ENCODE measurements at regions not wholly inside any gene's neighbourhood (a gene's known extent, or its start where the extent isn't known, plus 50 kb on each side); places are given as distances from the start of the nearest gene placed in this dataset.

DNA sequence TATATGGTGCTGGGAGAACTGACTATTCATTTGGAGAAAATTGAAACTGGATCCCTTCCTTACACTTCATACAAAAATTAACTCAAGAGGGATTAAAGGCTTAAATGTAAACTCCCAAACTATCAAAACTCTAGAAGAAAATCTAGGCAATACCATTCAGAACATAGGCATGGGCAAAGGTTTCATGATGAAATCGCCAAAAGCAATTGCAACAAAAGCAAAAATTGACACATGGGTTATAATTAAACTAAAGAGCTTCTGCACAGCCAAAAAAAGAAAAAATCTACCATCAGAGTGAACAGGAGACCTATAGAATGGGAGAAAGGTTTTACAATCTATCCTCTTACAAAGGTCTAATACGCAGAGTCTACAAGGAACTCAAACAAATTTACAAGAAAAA, 851.3 kb upstream of the MAN1A1 start:
- no peaks in the 10 kb centered on the region for H3K79me2 ChIP-seq (replicated peaks; ENCODE audit: insufficient read depth, low read length)
- H3K36me3 ChIP-seq (ENCODE audit: insufficient read depth, low read length) = no peaks in the 10 kb centered on the region
- no peaks in the 10 kb centered on the region for H4K20me1 ChIP-seq (ENCODE audit: insufficient read depth)
- H3K27ac ChIP-seq (ENCODE audit: low read length) = no peak overlapping the region
- H3K9me3 ChIP-seq (ENCODE audit: low read length) = no peaks in the 10 kb centered on the region
- no peak overlapping the region for H2AFZ ChIP-seq (ENCODE audit: low read depth, low read length)
- H3K4me2 ChIP-seq (ENCODE audit: low read length) = no peak overlapping the region
- no peaks in the 10 kb centered on the region for H3K9me2 ChIP-seq (ENCODE audit: insufficient read depth, low read length)
- no peaks in the 10 kb centered on the region for H3F3A ChIP-seq (ENCODE audit: insufficient read depth, low read length, poor library complexity, severe bottlenecking)
- no peak overlapping the region for H3K4me3 ChIP-seq (ENCODE audit: low read length)
- no peaks in the 10 kb centered on the region for H3K27me3 ChIP-seq (ENCODE audit: insufficient read depth, low read depth, low read length)
- H3K9ac ChIP-seq (ENCODE audit: low read length) = no peak overlapping the region
- no peak for TF ChIP-seq EZH2 (IDR thresholded peaks at IDR 0.05; ENCODE audit: borderline replicate concordance, insufficient read depth, low read length, poor library complexity, severe bottlenecking)
- no peak for TF ChIP-seq MXI1 (conservative IDR thresholded peaks at IDR 0.05; ENCODE audit: poor library complexity, severe bottlenecking)
- no peak for TF ChIP-seq REST (IDR thresholded peaks at IDR 0.05; ENCODE audit: borderline replicate concordance)
- TF ChIP-seq, protein P1, sequence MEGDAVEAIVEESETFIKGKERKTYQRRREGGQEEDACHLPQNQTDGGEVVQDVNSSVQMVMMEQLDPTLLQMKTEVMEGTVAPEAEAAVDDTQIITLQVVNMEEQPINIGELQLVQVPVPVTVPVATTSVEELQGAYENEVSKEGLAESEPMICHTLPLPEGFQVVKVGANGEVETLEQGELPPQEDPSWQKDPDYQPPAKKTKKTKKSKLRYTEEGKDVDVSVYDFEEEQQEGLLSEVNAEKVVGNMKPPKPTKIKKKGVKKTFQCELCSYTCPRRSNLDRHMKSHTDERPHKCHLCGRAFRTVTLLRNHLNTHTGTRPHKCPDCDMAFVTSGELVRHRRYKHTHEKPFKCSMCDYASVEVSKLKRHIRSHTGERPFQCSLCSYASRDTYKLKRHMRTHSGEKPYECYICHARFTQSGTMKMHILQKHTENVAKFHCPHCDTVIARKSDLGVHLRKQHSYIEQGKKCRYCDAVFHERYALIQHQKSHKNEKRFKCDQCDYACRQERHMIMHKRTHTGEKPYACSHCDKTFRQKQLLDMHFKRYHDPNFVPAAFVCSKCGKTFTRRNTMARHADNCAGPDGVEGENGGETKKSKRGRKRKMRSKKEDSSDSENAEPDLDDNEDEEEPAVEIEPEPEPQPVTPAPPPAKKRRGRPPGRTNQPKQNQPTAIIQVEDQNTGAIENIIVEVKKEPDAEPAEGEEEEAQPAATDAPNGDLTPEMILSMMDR (IDR thresholded peaks at IDR 0.05; ENCODE audit: poor library complexity, severe bottlenecking) = no peak
- no peak for TF ChIP-seq SMC3 (conservative IDR thresholded peaks at IDR 0.05; ENCODE audit: poor library complexity)
- no peak for TF ChIP-seq TAF1 (IDR thresholded peaks at IDR 0.05; ENCODE audit: low read depth)
- no peak for TF ChIP-seq RAD21 (conservative IDR thresholded peaks at IDR 0.05)
- TF ChIP-seq POLR2AphosphoS5 (IDR thresholded peaks at IDR 0.05) = no peak
- no peak for TF ChIP-seq EP300 (conservative IDR thresholded peaks at IDR 0.05; ENCODE audit: poor library complexity, severe bottlenecking)

DNA sequence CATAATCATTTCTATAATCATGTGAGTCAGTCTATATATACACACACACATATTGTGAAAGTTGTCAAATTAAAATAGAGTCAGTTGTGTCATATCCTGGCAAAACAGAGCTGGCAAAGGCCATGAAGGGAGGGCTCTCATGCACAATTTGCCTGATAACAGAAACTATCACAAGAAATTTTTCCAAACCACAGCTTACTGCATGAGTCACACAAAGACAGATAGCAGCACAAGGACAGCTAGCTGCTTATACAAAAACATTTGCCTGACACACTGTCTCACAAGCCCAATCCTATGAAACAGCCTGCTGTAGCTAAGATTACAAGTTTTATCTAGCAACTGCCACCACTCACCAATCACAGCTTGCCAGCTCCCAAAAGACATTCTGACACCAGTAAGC, 848.5 kb upstream of the MAN1A1 start:
- Histone ChIP-seq H3K9me3 (ENCODE audit: low read length) (no peaks in the 10 kb centered on the region), H3K27me3 (ENCODE audit: insufficient read depth, low read depth, low read length) (no peaks in the 10 kb centered on the region), H3K27ac (ENCODE audit: low read length) (no peak overlapping the region), H3K4me3 (ENCODE audit: low read length) (no peak overlapping the region), H3F3A (ENCODE audit: insufficient read depth, low read length, poor library complexity, severe bottlenecking) (no peaks in the 10 kb centered on the region), H4K20me1 (ENCODE audit: insufficient read depth) (no peaks in the 10 kb centered on the region), H2AFZ (ENCODE audit: low read depth, low read length) (no peak overlapping the region), H3K36me3 (ENCODE audit: insufficient read depth, low read length) (no peaks in the 10 kb centered on the region), H3K4me2 (ENCODE audit: low read length) (no peak overlapping the region), H3K9ac (ENCODE audit: low read length) (no peak overlapping the region), H3K79me2 (replicated peaks; ENCODE audit: insufficient read depth, low read length) (no peaks in the 10 kb centered on the region), H3K9me2 (ENCODE audit: insufficient read depth, low read length) (no peaks in the 10 kb centered on the region)
- TF ChIP-seq RAD21 (conservative IDR thresholded peaks at IDR 0.05) (no peak), POLR2AphosphoS5 (IDR thresholded peaks at IDR 0.05) (no peak), EZH2 (IDR thresholded peaks at IDR 0.05; ENCODE audit: borderline replicate concordance, insufficient read depth, low read length, poor library complexity, severe bottlenecking) (no peak), EP300 (conservative IDR thresholded peaks at IDR 0.05; ENCODE audit: poor library complexity, severe bottlenecking) (no peak), TAF1 (IDR thresholded peaks at IDR 0.05; ENCODE audit: low read depth) (no peak), SMC3 (conservative IDR thresholded peaks at IDR 0.05; ENCODE audit: poor library complexity) (no peak), MXI1 (conservative IDR thresholded peaks at IDR 0.05; ENCODE audit: poor library complexity, severe bottlenecking) (no peak), REST (IDR thresholded peaks at IDR 0.05; ENCODE audit: borderline replicate concordance) (no peak)

Data from neural cell (in vitro differentiated cells).